Spleen (tissue), 7 donors: ENCODE measurements at regions not wholly inside any gene's neighbourhood (a gene's known extent, or its start where the extent isn't known, plus 50 kb on each side); places are given as distances from the start of the nearest gene placed in this dataset.
"Not testable (repeated sequence)": the region's sequence is repeated elsewhere in the genome, so short reads cannot be mapped to it uniquely, and the experiment has no call there.

Experiments used
- POLR2A ChIP-seq, 3 donors: fragments of 450-650 bp; IDR thresholded peaks; one replicate each; pipeline ENCODE4 v1.5.1; 2017; ENCODE audit warnings: antibody characterized with exemption in 3 of 3, mild to moderate bottlenecking in 1 of 3
- POLR2AphosphoS5 ChIP-seq, 3 donors: sonication (generic); formaldehyde crosslinking; IDR thresholded peaks; one replicate each; pipeline ENCODE4 v1.5.1; 2017; ENCODE audit warnings: antibody characterized with exemption in 3 of 3
- TF ChIP-seq, protein P1 (sequence below), 11 experiments: fragments of 200-600 bp in 7 of 11; fragments of 450-650 bp in 4 of 11; sonication (generic) in 4 of 11; IDR thresholded peaks in 8 of 11; conservative IDR thresholded peaks in 3 of 11; 1 replicate in 7 of 11; 2 replicates in 4 of 11; pipeline versions ENCODE4 v1.4.0 to v1.8.0; 2016 to 2021; ENCODE audit warnings: antibody characterized with exemption in 11 of 11, inconsistent platforms in 4 of 11, mild to moderate bottlenecking in 1 of 11
- donor health status: DM: no; HTN: no; CAD: no; lungs with moderate emphysema.
- donor health status: DM: no; HTN: no; CAD: no.
- donor health status: DM: no; HTN: no; CAD: no.

DNA sequence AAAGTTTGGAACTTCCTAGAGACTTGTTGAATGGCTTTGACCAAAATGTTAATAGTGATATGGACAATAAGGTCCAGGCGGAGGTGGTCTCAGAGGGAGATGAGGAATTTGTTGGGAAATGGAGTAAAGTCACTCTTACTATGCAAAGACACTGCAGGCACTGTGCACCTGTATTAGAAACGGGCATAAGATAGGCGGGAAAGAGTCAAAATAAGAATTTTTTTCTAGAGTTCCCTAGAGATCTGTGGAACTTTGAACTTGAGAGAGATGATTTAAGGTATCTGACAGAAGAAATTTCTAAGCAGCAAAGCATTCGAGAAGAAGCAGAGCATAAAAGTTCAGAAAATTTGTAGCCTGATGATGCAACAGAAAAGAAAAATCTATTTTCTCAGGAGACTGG is 144.4 kb upstream of the C1QTNF3 start:
- not testable (repeated sequence) for TF ChIP-seq POLR2A, POLR2AphosphoS5 (IDR thresholded peaks at IDR 0.05)
- TF ChIP-seq, protein P1, sequence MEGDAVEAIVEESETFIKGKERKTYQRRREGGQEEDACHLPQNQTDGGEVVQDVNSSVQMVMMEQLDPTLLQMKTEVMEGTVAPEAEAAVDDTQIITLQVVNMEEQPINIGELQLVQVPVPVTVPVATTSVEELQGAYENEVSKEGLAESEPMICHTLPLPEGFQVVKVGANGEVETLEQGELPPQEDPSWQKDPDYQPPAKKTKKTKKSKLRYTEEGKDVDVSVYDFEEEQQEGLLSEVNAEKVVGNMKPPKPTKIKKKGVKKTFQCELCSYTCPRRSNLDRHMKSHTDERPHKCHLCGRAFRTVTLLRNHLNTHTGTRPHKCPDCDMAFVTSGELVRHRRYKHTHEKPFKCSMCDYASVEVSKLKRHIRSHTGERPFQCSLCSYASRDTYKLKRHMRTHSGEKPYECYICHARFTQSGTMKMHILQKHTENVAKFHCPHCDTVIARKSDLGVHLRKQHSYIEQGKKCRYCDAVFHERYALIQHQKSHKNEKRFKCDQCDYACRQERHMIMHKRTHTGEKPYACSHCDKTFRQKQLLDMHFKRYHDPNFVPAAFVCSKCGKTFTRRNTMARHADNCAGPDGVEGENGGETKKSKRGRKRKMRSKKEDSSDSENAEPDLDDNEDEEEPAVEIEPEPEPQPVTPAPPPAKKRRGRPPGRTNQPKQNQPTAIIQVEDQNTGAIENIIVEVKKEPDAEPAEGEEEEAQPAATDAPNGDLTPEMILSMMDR (IDR thresholded peaks at IDR 0.05 in 8 of 11, conservative IDR thresholded peaks at IDR 0.05 in 3 of 11), result not testable (repeated sequence)
